ENCODE measurements at regions not wholly inside any gene's neighbourhood (a gene's known extent, or its start where the extent isn't known, plus 50 kb on each side); places are given as distances from the start of the nearest gene placed in this dataset.

GRCh38 chr21:14753069-14753465 lies 207.0 kb upstream of the SAMSN1 start:
- TF ChIP-seq CTCF (IDR thresholded peaks at IDR 0.05) (no peak), POLR2A (IDR thresholded peaks at IDR 0.05) (no peak), EP300 (IDR thresholded peaks at IDR 0.05) (no peak)
